PC-3 (cell line): ENCODE measurements at regions not wholly inside any gene's neighbourhood (a gene's known extent, or its start where the extent isn't known, plus 50 kb on each side); places are given as distances from the start of the nearest gene placed in this dataset.

Experiments
- CTCF ChIP-seq: fragments of 300-600 bp; sonication (generic); conservative IDR thresholded peaks from 2 replicates; pipeline ENCODE4 v1.5.1; 2017; ENCODE audit warnings: antibody characterized with exemption, low read depth, mild to moderate bottlenecking, low read length
- EZH2 ChIP-seq: fragments of 300-600 bp; sonication (generic); IDR thresholded peaks from one replicate; pipeline ENCODE4 v1.6.1; 2017; ENCODE audit warnings: antibody characterized with exemption, mild to moderate bottlenecking, low read length; ENCODE audit not compliant: unreplicated experiment

- TF ChIP-seq EZH2 (no peak), CTCF (no peak)
Observed at GRCh38 chr2:16126517-16127275, 186.3 kb downstream of the MYCN start.
